Panc1 (cell line): ENCODE measurements at regions not wholly inside any gene's neighbourhood (a gene's known extent, or its start where the extent isn't known, plus 50 kb on each side); places are given as distances from the start of the nearest gene placed in this dataset.

Source experiments
- ATAC-seq: fragments of 200-7000 bp; cut with Tn5 transposase; 2 replicates; pipeline ENCODE4 v1.9.1; 2020; ENCODE audit warnings: mild to moderate bottlenecking, moderate library complexity
- BruUV-seq: library from RNA; stranded (reverse); fragments of 400-500 nt; replicated peaks from 2 replicates; lab custom pipeline; 2021; lab: Mats Ljungman, UMichigan
- CTCF ChIA-PET: fragments of 300-600 bp; sonication (Branson Sonifier 250); formaldehyde crosslinking; loops from one replicate; lab custom pipeline; 2022; ENCODE audit warnings: antibody characterized with exemption; lab: Charles Lee
- POLR2A ChIA-PET: fragments of 300-600 bp; sonication (Branson Sonifier 250); formaldehyde crosslinking; loops from one replicate; lab custom pipeline; 2022; ENCODE audit warnings: antibody characterized with exemption; lab: Charles Lee
- DNase-seq: peaks from one replicate; pipeline ENCODE4 v3.0.0-alpha.2; 2010; ENCODE audit warnings: low read depth, low spot score
- H3K27ac ChIP-seq: 2 replicates; pipeline ENCODE4 v1.5.1; 2011; ENCODE audit warnings: mild to moderate bottlenecking, low read length, inconsistent platforms
- H3K27me3 ChIP-seq: fragments of 200-500 bp; sonication (Bioruptor generic); 2 replicates; pipeline ENCODE4 v1.6.0; 2014; ENCODE audit warnings: low read length, inconsistent platforms; ENCODE audit not compliant: control insufficient read depth, insufficient read depth
- H3K36me3 ChIP-seq: fragments of 200-500 bp; sonication (Bioruptor generic); 2 replicates; pipeline ENCODE4 v1.5.1; 2014; ENCODE audit warnings: inconsistent platforms, mild to moderate bottlenecking, low read length, moderate library complexity; ENCODE audit not compliant: control insufficient read depth, insufficient read depth
- H3K4me1 ChIP-seq: 2 replicates; pipeline ENCODE4 v1.5.1; 2011; ENCODE audit warnings: inconsistent platforms, mild to moderate bottlenecking, low read length, moderate library complexity; ENCODE audit not compliant: control insufficient read depth, insufficient read depth
- H3K4me3 ChIP-seq, 2 experiments: 2 replicates each; pipeline ENCODE4 v1.5.1; 2011 to 2012; ENCODE audit warnings: low read depth in 2 of 2, low read length in 2 of 2, mild to moderate bottlenecking in 2 of 2, inconsistent platforms in 1 of 2, moderate library complexity in 1 of 2
- H3K9me3 ChIP-seq: fragments of 200-500 bp; sonication (Bioruptor generic); 2 replicates; pipeline ENCODE4 v1.5.1; 2014; ENCODE audit warnings: low read depth, mild to moderate bottlenecking, inconsistent platforms, low read length, moderate library complexity; ENCODE audit not compliant: control insufficient read depth, insufficient read depth
- CTCF ChIP-seq: fragments of 450-650 bp; IDR thresholded peaks from 2 replicates; pipeline ENCODE4 v1.5.1; 2017; ENCODE audit warnings: mild to moderate bottlenecking
- POLR2AphosphoS5 ChIP-seq: IDR thresholded peaks from 2 replicates; pipeline ENCODE4 v1.6.1; 2012; ENCODE audit warnings: mild to moderate bottlenecking, low read depth, low read length, moderate library complexity
- SIN3A ChIP-seq: IDR thresholded peaks from 2 replicates; pipeline ENCODE4 v1.6.1; 2012; ENCODE audit warnings: low read depth, mild to moderate bottlenecking, low read length, moderate library complexity, borderline replicate concordance; ENCODE audit not compliant: insufficient read depth
- TCF7L2 ChIP-seq: IDR thresholded peaks from 2 replicates; pipeline ENCODE4 v1.6.1; 2011; ENCODE audit warnings: mild to moderate bottlenecking, low read depth, low read length, inconsistent platforms
- in situ Hi-C: cut with HindIII; loops from 2 replicates; pipeline ENCODE4 v1.10.0; 2016; ENCODE audit warnings: low sequenced_read_pairs, low pct_unique_long_range_greater_than_20kb
- intact Hi-C: fragments of 100-400 bp; cut with micrococcal nuclease; formaldehyde crosslinking; loops from one replicate; pipeline ENCODE4 v1.10.0; 2022; ENCODE audit not compliant: unreplicated experiment
- TF ChIP-seq, protein P1 (sequence below), 2 experiments: IDR thresholded peaks; 2 replicates each; pipeline ENCODE4 v1.6.1; 2011 to 2012; ENCODE audit warnings: low read depth in 2 of 2, control low read depth in 1 of 2, low read length in 1 of 2, mild to moderate bottlenecking in 1 of 2, moderate library complexity in 1 of 2; ENCODE audit not compliant: insufficient read depth in 1 of 2

DNA sequence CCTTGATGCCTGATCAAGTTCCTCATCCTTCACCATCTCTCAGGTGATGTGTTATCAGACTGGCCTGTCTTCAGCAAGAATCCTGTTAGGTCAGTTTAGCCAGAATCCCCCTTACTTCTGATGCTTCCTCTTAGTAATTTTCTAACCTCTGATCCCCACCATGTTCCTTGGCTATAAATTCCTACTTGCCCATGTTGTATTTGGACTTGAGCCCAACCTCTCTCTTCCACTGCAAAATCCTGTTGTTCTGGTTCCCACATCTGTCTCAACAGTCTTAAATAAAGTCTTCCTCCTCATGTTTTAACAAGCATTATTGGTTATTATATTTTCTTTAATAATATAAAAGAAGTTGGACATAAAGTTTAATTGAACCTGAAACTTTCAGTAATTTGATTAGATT, 987.8 kb upstream of the USP15 start:
- CTCF ChIA-PET: no interaction called here
- BruUV-seq: no TSS peak

GRCh38 chr12:61282790-61283575, 977.2 kb upstream of the USP15 start:
- Histone ChIP-seq H3K9me3 (peaks cover 4% of the 10 kb centered on the region; the same call in 1 of the 2 replicates), H3K4me1 (no peaks in the 10 kb centered on the region), H3K36me3 (no peaks in the 10 kb centered on the region), H3K27ac (no peak overlapping the region), H3K27me3 (no peaks in the 10 kb centered on the region), H3K4me3 (no peak overlapping the region)
- no peak for TF ChIP-seq CTCF
- TF ChIP-seq SIN3A: no peak
- TF ChIP-seq, protein P1, sequence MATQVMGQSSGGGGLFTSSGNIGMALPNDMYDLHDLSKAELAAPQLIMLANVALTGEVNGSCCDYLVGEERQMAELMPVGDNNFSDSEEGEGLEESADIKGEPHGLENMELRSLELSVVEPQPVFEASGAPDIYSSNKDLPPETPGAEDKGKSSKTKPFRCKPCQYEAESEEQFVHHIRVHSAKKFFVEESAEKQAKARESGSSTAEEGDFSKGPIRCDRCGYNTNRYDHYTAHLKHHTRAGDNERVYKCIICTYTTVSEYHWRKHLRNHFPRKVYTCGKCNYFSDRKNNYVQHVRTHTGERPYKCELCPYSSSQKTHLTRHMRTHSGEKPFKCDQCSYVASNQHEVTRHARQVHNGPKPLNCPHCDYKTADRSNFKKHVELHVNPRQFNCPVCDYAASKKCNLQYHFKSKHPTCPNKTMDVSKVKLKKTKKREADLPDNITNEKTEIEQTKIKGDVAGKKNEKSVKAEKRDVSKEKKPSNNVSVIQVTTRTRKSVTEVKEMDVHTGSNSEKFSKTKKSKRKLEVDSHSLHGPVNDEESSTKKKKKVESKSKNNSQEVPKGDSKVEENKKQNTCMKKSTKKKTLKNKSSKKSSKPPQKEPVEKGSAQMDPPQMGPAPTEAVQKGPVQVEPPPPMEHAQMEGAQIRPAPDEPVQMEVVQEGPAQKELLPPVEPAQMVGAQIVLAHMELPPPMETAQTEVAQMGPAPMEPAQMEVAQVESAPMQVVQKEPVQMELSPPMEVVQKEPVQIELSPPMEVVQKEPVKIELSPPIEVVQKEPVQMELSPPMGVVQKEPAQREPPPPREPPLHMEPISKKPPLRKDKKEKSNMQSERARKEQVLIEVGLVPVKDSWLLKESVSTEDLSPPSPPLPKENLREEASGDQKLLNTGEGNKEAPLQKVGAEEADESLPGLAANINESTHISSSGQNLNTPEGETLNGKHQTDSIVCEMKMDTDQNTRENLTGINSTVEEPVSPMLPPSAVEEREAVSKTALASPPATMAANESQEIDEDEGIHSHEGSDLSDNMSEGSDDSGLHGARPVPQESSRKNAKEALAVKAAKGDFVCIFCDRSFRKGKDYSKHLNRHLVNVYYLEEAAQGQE (IDR thresholded peaks at IDR 0.05; ENCODE audit: insufficient read depth in 1 of 2, low read depth in 2 of 2, low read length in 1 of 2): no peak
- TF ChIP-seq POLR2AphosphoS5: no peak
- no peak for TF ChIP-seq TCF7L2
- intact Hi-C loops: no loop called here
- in situ Hi-C loops: no loop called here
- POLR2A ChIA-PET: no interaction called here
- no peak for ATAC-seq
- BruUV-seq: no TSS peak
- CTCF ChIA-PET: no interaction called here
- DNase-seq: no peak

More for the DNA sequence above, 987.8 kb upstream of the USP15 start:
- TF ChIP-seq, protein P1 (IDR thresholded peaks at IDR 0.05; ENCODE audit: insufficient read depth in 1 of 2, low read depth in 2 of 2, low read length in 1 of 2): no peak
- no peak for ATAC-seq
- no peak for DNase-seq
- Histone ChIP-seq H3K27ac (no peak overlapping the region), H3K4me1 (no peaks in the 10 kb centered on the region), H3K4me3 (no peak overlapping the region), H3K27me3 (no peaks in the 10 kb centered on the region), H3K36me3 (no peaks in the 10 kb centered on the region), H3K9me3 (no peaks in the 10 kb centered on the region; the same call in 1 of the 2 replicates)
- intact Hi-C loops: no loop called here
- in situ Hi-C loops: no loop called here
- POLR2A ChIA-PET: no interaction called here
